GM12878 (cell line): ENCODE measurements at regions not wholly inside any gene's neighbourhood (a gene's known extent, or its start where the extent isn't known, plus 50 kb on each side); places are given as distances from the start of the nearest gene placed in this dataset.

Experiments used
- ATAC-seq: fragments of 200-7000 bp; cut with Tn5 transposase; 3 replicates; pipeline ENCODE4 v1.9.1; 2020; ENCODE audit warnings: mild to moderate bottlenecking, moderate library complexity
- BruUV-seq: library from RNA; stranded (reverse); fragments of 400-500 nt; replicated peaks from 2 replicates; lab custom pipeline; 2021; lab: Mats Ljungman, UMichigan
- CTCF ChIA-PET: fragments of 300-600 bp; sonication (Branson Sonifier 250); formaldehyde crosslinking; extraction: SDS; loops from one replicate; lab custom pipeline; 2021; ENCODE audit warnings: inconsistent platforms; lab: Yijun Ruan, JAX
- POLR2A ChIA-PET: fragments of 350-600 bp; formaldehyde crosslinking; extraction: SDS; loops from one replicate; lab custom pipeline; 2021; ENCODE audit warnings: inconsistent platforms; lab: Charles Lee
- RAD21 ChIA-PET: fragments of 300-600 bp; sonication (Branson Sonifier 250); formaldehyde crosslinking; loops from one replicate; lab custom pipeline; 2023; ENCODE audit warnings: antibody characterized with exemption; ENCODE audit not compliant: unreplicated experiment; lab: Charles Lee
- SMC1A ChIA-PET: fragments of 300-600 bp; sonication (Branson Sonifier 250); formaldehyde crosslinking; loops from one replicate; lab custom pipeline; 2023; ENCODE audit not compliant: unreplicated experiment, uncharacterized antibody; lab: Charles Lee
- DNase-seq: peaks from one replicate; pipeline ENCODE4 v3.0.0-alpha.2; 2011; ENCODE audit warnings: low read depth, low spot score
- FAIRE-seq: peaks from 3 replicates; lab custom pipeline; 2011; peaks lifted over from hg19 to GRCh38; lab: Jason Lieb, UNC
- H2AFZ ChIP-seq: 2 replicates; pipeline ENCODE4 v1.6.0; 2011; ENCODE audit warnings: low read depth, low read length, control low read depth; ENCODE audit not compliant: control insufficient read depth
- H3K27ac ChIP-seq: 2 replicates; pipeline ENCODE4 v1.5.1; 2011; ENCODE audit warnings: control low read depth; ENCODE audit not compliant: control insufficient read depth, insufficient read depth
- H3K27me3 ChIP-seq, 2 experiments: replicated peaks in 1 of 2; 2 replicates each; pipeline versions ENCODE4 v1.6.0 to v1.6.1; 2011; ENCODE audit warnings: low read length in 1 of 2; ENCODE audit not compliant: control insufficient read depth in 2 of 2, insufficient read depth in 2 of 2
- H3K36me3 ChIP-seq, 2 experiments: 2 replicates each; pipeline ENCODE4 v1.5.1; 2011; ENCODE audit warnings: low read length in 1 of 2; ENCODE audit not compliant: control insufficient read depth in 2 of 2, insufficient read depth in 2 of 2
- H3K4me1 ChIP-seq: 2 replicates; pipeline ENCODE4 v1.6.1; 2011; ENCODE audit warnings: mild to moderate bottlenecking, low read length, moderate library complexity, mixed read lengths; ENCODE audit not compliant: control insufficient read depth, insufficient read depth
- H3K4me2 ChIP-seq: 2 replicates; pipeline ENCODE4 v1.6.0; 2011; ENCODE audit warnings: control low read depth; ENCODE audit not compliant: control insufficient read depth, insufficient read depth
- H3K4me3 ChIP-seq: fragments of 200-600 bp; sonication (generic); 2 replicates; pipeline ENCODE4 v1.5.1; 2016
- H3K79me2 ChIP-seq: 2 replicates; pipeline ENCODE4 v1.6.0; 2011; ENCODE audit warnings: low read length; ENCODE audit not compliant: control insufficient read depth, insufficient read depth
- H3K9ac ChIP-seq: 2 replicates; pipeline ENCODE4 v1.8.0; 2011; ENCODE audit warnings: low read length, control low read depth, mixed read lengths; ENCODE audit not compliant: control insufficient read depth, insufficient read depth
- H3K9me3 ChIP-seq: replicated peaks from 3 replicates; pipeline ENCODE4 v1.5.1; 2011; ENCODE audit warnings: mild to moderate bottlenecking, low read length; ENCODE audit not compliant: control insufficient read depth, insufficient read depth
- H4K20me1 ChIP-seq: 2 replicates; pipeline ENCODE4 v1.6.0; 2011; ENCODE audit not compliant: control insufficient read depth, insufficient read depth
- BCLAF1 ChIP-seq: fragments of 450-650 bp; IDR thresholded peaks from 2 replicates; pipeline ENCODE4 v1.6.1; 2017; ENCODE audit warnings: antibody characterized with exemption, mild to moderate bottlenecking, moderate library complexity
- CTCF ChIP-seq, 3 experiments: IDR thresholded peaks in 2 of 3; conservative IDR thresholded peaks in 1 of 3; 2 replicates each; pipeline ENCODE4 v1.5.1; 2011; ENCODE audit warnings: low read depth in 3 of 3, low read length in 3 of 3, mild to moderate bottlenecking in 3 of 3, control low read depth in 2 of 3, moderate library complexity in 2 of 3, inconsistent platforms in 1 of 3, mixed read lengths in 1 of 3; ENCODE audit not compliant: control insufficient read depth in 2 of 3, insufficient read depth in 1 of 3; ENCODE audit errors: extremely low read depth in 1 of 3
- WGBS: methylation state at CpG from one replicate; pipeline ENCODE4 v1.1.6; 2016; ENCODE audit warnings: low lambda C conversion rate; ENCODE audit not compliant: insufficient replicate concordance, insufficient coverage; ENCODE audit errors: missing lambda C conversion rate; 5-methylcytosine and 5-hydroxymethylcytosine counted together
- in situ Hi-C: fragments of 300-500 bp; cut with MboI; formaldehyde crosslinking; loops from 9 replicates; pipeline ENCODE4 v1.14.3; 2018; ENCODE audit warnings: mixed read lengths
- intact Hi-C: fragments of 100-400 bp; cut with micrococcal nuclease; formaldehyde crosslinking; loops from one replicate; pipeline ENCODE4 v1.14.2; 2022; ENCODE audit not compliant: unreplicated experiment

- no peak overlapping the region for H3K4me3 ChIP-seq
- H3K36me3 ChIP-seq, result no peaks in the 10 kb centered on the region
- WGBS, result 44% methylated on average over 4 of the region's 4 CpGs
- in situ Hi-C loops, result no loop called here
- no peak overlapping the region for H3K4me2 ChIP-seq
- no peak overlapping the region for H3K9ac ChIP-seq
- intact Hi-C loops, result no loop called here
- H3K27ac ChIP-seq, result no peak overlapping the region
- no peak overlapping the region for H2AFZ ChIP-seq
- no peaks in the 10 kb centered on the region for H3K79me2 ChIP-seq
- H4K20me1 ChIP-seq, result no peaks in the 10 kb centered on the region
- FAIRE-seq (no peak), ATAC-seq (no peak), DNase-seq (no peak)
- ChIA-PET POLR2A (no interaction called here), RAD21 (interaction anchor here (1.0 to 1.3 kb wide), 2 partner anchors 35 to 218 kb away, joined by 3 read pairs; no protein-coding TSS in a partner anchor), CTCF (interaction anchor here (0.8 to 1.6 kb wide), 2 partner anchors 9 to 13 kb away, joined by 4 read pairs; no protein-coding TSS in a partner anchor), SMC1A (interaction anchor here (1.1 to 4.0 kb wide), 4 partner anchors 9 to 55 kb away, joined by 3 to 25 read pairs (median 3); no protein-coding TSS in a partner anchor)
- no TSS peak for BruUV-seq
- H3K27me3 ChIP-seq, result no peaks in the 10 kb centered on the region
- no peaks in the 10 kb centered on the region for H3K9me3 ChIP-seq
- no peak for TF ChIP-seq BCLAF1
- TF ChIP-seq CTCF (IDR thresholded peaks at IDR 0.05 in 2 of 3, conservative IDR thresholded peaks at IDR 0.05 in 1 of 3; ENCODE audit: control insufficient read depth in 2 of 3, extremely low read depth in 1 of 3, insufficient read depth in 1 of 3, low read depth in 3 of 3, low read length in 3 of 3), result 0 out of 6 replicates have a peak, but pooled peaks of 1 of the 3 experiments have one; percentile 2
- no peaks in the 10 kb centered on the region for H3K4me1 ChIP-seq
Observed at GRCh38 chr2:122519366-122519765, 763.9 kb downstream of the TSN start.
